ENCODE measurements at regions not wholly inside any gene's neighbourhood (a gene's known extent, or its start where the extent isn't known, plus 50 kb on each side); places are given as distances from the start of the nearest gene placed in this dataset.

- no peak for DNase-seq (ENCODE audit: extremely low read depth, insufficient read length)
- TF ChIP-seq CTCF (IDR thresholded peaks at IDR 0.05; ENCODE audit: insufficient read depth, low read length, poor library complexity, severe bottlenecking): no peak
- no peak overlapping the region for H3K4me3 ChIP-seq (replicated peaks; ENCODE audit: low read depth, low read length)
- H3K36me3 ChIP-seq (ENCODE audit: control insufficient read depth, insufficient read depth, low read length): no peaks in the 10 kb centered on the region
- H3K27me3 ChIP-seq (replicated peaks; ENCODE audit: control insufficient read depth, insufficient read depth, low read length): no peaks in the 10 kb centered on the region; the same call in 1 of the 2 replicates
Measured at GRCh38 chr2:11016735-11017388, 105.1 kb downstream of the KCNF1 start.

- H3K36me3 ChIP-seq (ENCODE audit: control insufficient read depth, insufficient read depth, low read length): no peaks in the 10 kb centered on the region
- H3K4me3 ChIP-seq (replicated peaks; ENCODE audit: low read depth, low read length): no peak overlapping the region
- no peaks in the 10 kb centered on the region; the same call in 1 of the 2 replicates for H3K27me3 ChIP-seq (replicated peaks; ENCODE audit: control insufficient read depth, insufficient read depth, low read length)
- DNase-seq (ENCODE audit: extremely low read depth, insufficient read length): no peak
- no peak for TF ChIP-seq CTCF (IDR thresholded peaks at IDR 0.05; ENCODE audit: insufficient read depth, low read length, poor library complexity, severe bottlenecking)
Measured at GRCh38 chr2:11017921-11018320, 106.2 kb downstream of the KCNF1 start.

GRCh38 chr2:11018651-11019185 is 107.0 kb downstream of the KCNF1 start:
- Histone ChIP-seq H3K36me3 (ENCODE audit: control insufficient read depth, insufficient read depth, low read length) (no peaks in the 10 kb centered on the region), H3K27me3 (replicated peaks; ENCODE audit: control insufficient read depth, insufficient read depth, low read length) (no peaks in the 10 kb centered on the region; the same call in 1 of the 2 replicates), H3K4me3 (replicated peaks; ENCODE audit: low read depth, low read length) (no peak overlapping the region)
- DNase-seq (ENCODE audit: extremely low read depth, insufficient read length): no peak
- no peak for TF ChIP-seq CTCF (IDR thresholded peaks at IDR 0.05; ENCODE audit: insufficient read depth, low read length, poor library complexity, severe bottlenecking)

GRCh38 chr2:11019614-11020013 is 107.9 kb downstream of the KCNF1 start:
- Histone ChIP-seq H3K36me3 (ENCODE audit: control insufficient read depth, insufficient read depth, low read length) (no peaks in the 10 kb centered on the region), H3K4me3 (replicated peaks; ENCODE audit: low read depth, low read length) (no peak overlapping the region), H3K27me3 (replicated peaks; ENCODE audit: control insufficient read depth, insufficient read depth, low read length) (no peaks in the 10 kb centered on the region; the same call in 1 of the 2 replicates)
- DNase-seq (ENCODE audit: extremely low read depth, insufficient read length): no peak
- TF ChIP-seq CTCF (IDR thresholded peaks at IDR 0.05; ENCODE audit: insufficient read depth, low read length, poor library complexity, severe bottlenecking): no peak

GRCh38 chr2:11022064-11022463 is 110.3 kb downstream of the KCNF1 start:
- H3K36me3 ChIP-seq (ENCODE audit: control insufficient read depth, insufficient read depth, low read length): no peaks in the 10 kb centered on the region
- no peak for DNase-seq (ENCODE audit: extremely low read depth, insufficient read length)
- H3K27me3 ChIP-seq (replicated peaks; ENCODE audit: control insufficient read depth, insufficient read depth, low read length): no peaks in the 10 kb centered on the region; the same call in 1 of the 2 replicates
- no peak overlapping the region for H3K4me3 ChIP-seq (replicated peaks; ENCODE audit: low read depth, low read length)
- TF ChIP-seq CTCF (IDR thresholded peaks at IDR 0.05; ENCODE audit: insufficient read depth, low read length, poor library complexity, severe bottlenecking): no peak
